GM12891 (cell line): ENCODE measurements at regions not wholly inside any gene's neighbourhood (a gene's known extent, or its start where the extent isn't known, plus 50 kb on each side); places are given as distances from the start of the nearest gene placed in this dataset.

Experiments
- PAX5 ChIP-seq: IDR thresholded peaks from 2 replicates; pipeline ENCODE4 v1.6.1; 2011; ENCODE audit warnings: low read length, moderate library complexity, mild to moderate bottlenecking; ENCODE audit not compliant: insufficient read depth, severe bottlenecking
- POLR2A ChIP-seq: IDR thresholded peaks from 2 replicates; pipeline ENCODE4 v1.6.1; 2011; ENCODE audit warnings: low read depth, low read length, control low read depth
- POLR2AphosphoS5 ChIP-seq: IDR thresholded peaks from 2 replicates; pipeline ENCODE4 v1.6.1; 2011; ENCODE audit warnings: low read depth, low read length, control low read depth
- TAF1 ChIP-seq: IDR thresholded peaks from 2 replicates; pipeline ENCODE4 v1.6.1; 2011; ENCODE audit warnings: low read depth, low read length, control low read depth

DNA sequence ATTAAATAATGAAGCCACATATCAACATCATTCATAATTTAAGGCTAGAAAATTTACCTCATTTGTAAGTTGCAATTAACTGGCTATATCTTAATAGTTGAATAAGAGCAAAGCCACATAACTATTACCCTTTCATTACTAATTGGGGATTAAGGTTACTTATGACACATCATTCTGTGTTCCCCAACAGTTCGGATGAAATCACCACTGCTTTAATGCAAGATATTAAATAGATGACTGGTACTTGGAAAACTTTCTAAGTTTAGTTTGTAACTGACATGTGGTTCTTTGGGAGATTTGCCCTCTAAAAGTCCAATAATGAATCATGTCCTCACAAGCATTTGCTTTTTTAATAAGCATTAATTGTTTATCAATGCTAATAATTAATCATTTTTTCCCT is 109.1 kb downstream of the MTERF1 start:
- no peak for TF ChIP-seq TAF1
- no peak for TF ChIP-seq PAX5
- no peak for TF ChIP-seq POLR2A
- no peak for TF ChIP-seq POLR2AphosphoS5
